IPS-18c (cell line): ENCODE measurements at regions not wholly inside any gene's neighbourhood (a gene's known extent, or its start where the extent isn't known, plus 50 kb on each side); places are given as distances from the start of the nearest gene placed in this dataset.
A peak's percentile ranks its signal among the peaks of the same experiment; 100 is the strongest.
"Not testable (repeated sequence)": the region's sequence is repeated elsewhere in the genome, so short reads cannot be mapped to it uniquely, and the experiment has no call there.

ENCODE experiments used
- H3K4me3 ChIP-seq: 2 replicates; pipeline ENCODE4 v1.7.0; 2013; ENCODE audit warnings: low read depth, mild to moderate bottlenecking, low read length, moderate library complexity; ENCODE audit not compliant: insufficient read depth
- H3K9me3 ChIP-seq: one replicate; pipeline ENCODE4 v1.6.1; 2013; ENCODE audit warnings: mild to moderate bottlenecking, low read length, moderate library complexity; ENCODE audit not compliant: control insufficient read depth, insufficient read depth

GRCh38 chr10:84571146-84571545 is 242.8 kb downstream of the CCSER2 start:
- no peaks in the 10 kb centered on the region for H3K9me3 ChIP-seq
- H3K4me3 ChIP-seq = no peak overlapping the region

DNA sequence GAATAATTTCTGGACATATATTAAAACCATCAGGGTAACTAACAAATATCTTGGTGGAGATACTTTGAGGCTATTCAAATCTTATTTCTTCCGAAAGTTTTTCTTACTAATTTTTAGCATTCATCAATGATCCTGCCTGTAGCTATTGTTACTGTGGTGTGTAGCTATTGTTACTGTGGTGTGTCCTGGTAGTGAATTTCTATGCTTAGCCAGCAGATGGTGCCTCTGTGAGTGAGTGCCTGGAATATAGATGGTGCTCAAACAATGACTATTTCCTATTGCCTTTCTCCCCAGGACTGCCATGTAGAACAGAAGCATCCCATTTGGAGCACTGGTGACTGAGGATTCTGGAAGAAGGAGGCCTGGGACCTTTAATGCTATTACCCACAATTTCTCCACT is 245.7 kb downstream of the CCSER2 start:
- Histone ChIP-seq H3K4me3 (no peak overlapping the region), H3K9me3 (no peaks in the 10 kb centered on the region)

DNA sequence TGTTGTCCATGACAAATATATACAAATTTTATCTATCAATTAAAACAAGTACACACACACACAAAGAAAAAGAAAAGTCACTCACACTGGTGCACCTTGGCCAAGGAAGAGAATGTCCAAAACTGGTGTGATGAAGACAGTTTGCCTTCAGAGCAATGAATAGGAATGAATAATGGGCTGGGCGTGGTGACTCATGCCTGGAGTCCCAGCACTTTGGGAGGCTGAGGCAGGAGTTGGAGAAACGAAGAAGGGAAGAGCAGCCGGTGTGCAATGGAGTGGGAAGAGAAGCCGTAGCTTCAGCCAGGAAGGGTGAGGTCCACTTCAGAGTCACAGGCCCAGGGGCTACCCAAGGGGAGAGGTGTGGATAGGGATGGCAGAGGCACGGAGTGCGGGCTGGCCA is 253.6 kb downstream of the CCSER2 start:
- H3K4me3 ChIP-seq = no peak overlapping the region
- H3K9me3 ChIP-seq = no peaks in the 10 kb centered on the region

GRCh38 chr10:84583501-84583900 is 255.1 kb downstream of the CCSER2 start:
- H3K9me3 ChIP-seq = no peaks in the 10 kb centered on the region

DNA sequence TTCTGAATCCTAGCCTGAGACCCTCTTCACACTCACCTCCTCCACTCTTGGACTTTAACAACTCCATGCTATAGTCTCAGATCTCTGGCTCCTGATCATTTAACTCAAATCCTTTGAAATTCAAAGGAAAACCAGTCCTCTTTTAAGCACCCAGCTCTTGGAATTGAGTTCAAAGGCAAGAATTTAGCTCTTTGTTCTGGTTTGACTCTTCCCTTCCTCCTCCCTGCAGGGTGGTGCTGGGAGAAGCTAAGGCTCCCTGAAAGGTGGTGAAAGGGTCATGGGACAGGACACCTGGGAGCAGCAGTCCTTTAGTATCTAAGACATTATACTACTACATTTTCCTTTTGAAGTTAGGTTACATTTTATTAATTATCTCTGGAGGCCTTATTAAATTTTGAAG is 259.4 kb downstream of the CCSER2 start:
- no peaks in the 10 kb centered on the region for H3K9me3 ChIP-seq
- no peak overlapping the region for H3K4me3 ChIP-seq

More at GRCh38 chr10:84583501-84583900, 255.1 kb downstream of the CCSER2 start:
- H3K4me3 ChIP-seq = no peak overlapping the region

DNA sequence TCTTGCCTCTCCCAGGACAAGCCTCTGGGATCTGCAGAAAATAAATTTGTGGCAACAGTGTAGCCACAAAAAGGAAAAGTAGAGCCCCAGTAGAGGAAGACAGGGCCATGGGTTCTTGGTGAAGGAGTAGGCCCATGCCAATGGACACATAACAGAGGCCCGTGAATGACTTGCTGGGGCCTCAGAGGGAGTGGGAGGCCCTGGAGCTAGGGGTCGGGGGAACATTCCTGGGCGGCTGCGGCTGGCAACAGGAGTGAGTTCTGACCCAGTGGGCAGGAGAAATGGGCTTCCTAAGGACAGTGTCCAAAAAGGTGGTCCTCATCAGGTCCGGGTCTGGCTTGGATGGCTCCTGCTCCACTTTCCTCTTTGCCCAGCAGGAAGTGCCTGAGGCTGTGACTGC is 260.0 kb downstream of the CCSER2 start:
- Histone ChIP-seq H3K9me3 (no peaks in the 10 kb centered on the region), H3K4me3 (no peak overlapping the region)

DNA sequence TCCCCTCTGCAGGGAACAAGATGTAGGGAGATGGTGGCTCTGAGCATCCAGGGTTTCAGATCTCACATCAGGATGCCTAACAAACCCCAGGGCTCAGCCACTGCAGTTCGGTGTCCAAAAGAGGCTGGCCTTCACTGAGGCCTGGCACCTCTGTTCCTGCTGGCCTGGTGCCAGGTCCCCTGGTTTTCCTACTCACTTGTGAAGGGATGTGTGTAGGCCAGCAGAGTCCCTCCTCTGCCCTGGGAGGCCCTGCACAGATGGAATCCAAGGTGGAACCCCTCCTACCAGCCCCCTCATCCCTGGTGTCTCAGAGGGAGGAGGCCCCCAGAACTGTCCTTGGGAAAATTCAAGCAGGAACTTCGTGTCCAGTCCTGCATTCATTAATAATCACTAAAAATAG is 260.6 kb downstream of the CCSER2 start:
- H3K9me3 ChIP-seq = no peaks in the 10 kb centered on the region

GRCh38 chr10:84589526-84590205 is 261.3 kb downstream of the CCSER2 start:
- Histone ChIP-seq H3K4me3 (no peak overlapping the region), H3K9me3 (no peaks in the 10 kb centered on the region)

More for the DNA sequence above, 260.6 kb downstream of the CCSER2 start:
- H3K4me3 ChIP-seq = no peak overlapping the region

DNA sequence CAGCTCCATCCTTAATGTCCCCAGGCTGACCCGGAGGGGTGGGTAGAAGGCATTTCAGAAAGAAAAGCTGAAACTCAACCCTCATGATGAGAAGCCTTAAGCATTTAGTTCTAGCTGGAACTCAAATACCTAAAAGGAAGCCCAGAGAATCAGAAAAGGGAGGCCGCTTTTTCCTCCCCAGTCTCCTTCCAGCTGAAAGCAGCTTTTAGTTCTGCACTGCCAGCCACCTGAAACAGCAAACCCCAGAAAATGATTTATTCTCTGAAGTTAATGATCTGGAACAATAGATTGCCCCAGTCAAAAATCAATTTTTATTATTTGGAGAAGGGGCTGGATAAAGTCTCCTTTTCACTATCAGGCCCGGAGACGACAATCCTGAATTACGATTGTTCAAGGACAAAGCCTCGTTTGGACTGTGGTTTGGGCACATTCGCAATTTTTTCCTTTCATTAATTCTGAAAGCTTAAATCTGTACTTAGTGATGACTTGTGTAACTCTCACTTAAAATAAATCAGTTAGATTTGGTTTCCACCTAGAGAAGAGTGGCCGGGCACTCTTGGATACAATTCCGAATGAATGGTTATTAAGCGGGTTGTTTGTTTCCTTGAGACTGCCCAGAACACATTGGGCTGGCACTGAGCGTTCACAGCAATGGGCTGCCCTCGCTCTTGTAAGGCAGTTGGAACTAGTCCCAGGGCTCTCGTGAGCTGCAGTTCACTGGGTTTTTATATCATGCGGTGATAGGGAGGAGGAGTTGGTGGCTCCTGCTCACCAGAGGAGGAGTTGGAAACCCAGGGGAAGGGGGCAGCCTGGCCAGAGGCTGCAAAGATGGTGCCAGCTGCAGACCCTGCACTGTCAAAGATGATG is 262.2 kb downstream of the CCSER2 start:
- no peaks in the 10 kb centered on the region for H3K9me3 ChIP-seq
- no peak overlapping the region for H3K4me3 ChIP-seq

GRCh38 chr10:84593506-84593905 is 265.1 kb downstream of the CCSER2 start:
- Histone ChIP-seq H3K9me3 (no peaks in the 10 kb centered on the region), H3K4me3 (no peak overlapping the region)

GRCh38 chr10:84596585-84596984 is 268.2 kb downstream of the CCSER2 start:
- Histone ChIP-seq H3K4me3 (no peak overlapping the region), H3K9me3 (no peaks in the 10 kb centered on the region)

DNA sequence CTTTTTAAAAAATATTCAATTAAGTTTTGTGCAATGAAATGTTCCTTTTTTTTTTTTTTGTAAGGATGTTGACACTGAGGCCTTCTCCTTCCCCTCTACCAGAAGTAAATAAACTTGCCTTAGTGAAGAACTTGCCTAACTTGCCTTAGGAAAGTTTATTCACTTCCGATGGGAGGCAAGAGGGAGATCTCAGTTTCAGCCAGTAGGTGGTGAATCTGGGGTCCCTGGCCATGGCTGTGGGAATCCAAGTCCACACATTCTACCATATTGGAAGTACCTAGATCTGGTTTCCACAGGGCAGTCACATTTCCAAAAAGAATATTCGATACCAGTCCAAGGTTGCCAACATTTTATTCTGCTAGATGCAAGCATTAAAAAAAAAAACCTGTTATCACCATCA is 270.9 kb downstream of the CCSER2 start:
- Histone ChIP-seq H3K4me3 (no peak overlapping the region), H3K9me3 (no peaks in the 10 kb centered on the region)

- Histone ChIP-seq H3K4me3 (no peak overlapping the region), H3K9me3 (no peaks in the 10 kb centered on the region)
These were observed 272.6 kb downstream of the CCSER2 start for GRCh38 chr10:84600947-84601346.

DNA sequence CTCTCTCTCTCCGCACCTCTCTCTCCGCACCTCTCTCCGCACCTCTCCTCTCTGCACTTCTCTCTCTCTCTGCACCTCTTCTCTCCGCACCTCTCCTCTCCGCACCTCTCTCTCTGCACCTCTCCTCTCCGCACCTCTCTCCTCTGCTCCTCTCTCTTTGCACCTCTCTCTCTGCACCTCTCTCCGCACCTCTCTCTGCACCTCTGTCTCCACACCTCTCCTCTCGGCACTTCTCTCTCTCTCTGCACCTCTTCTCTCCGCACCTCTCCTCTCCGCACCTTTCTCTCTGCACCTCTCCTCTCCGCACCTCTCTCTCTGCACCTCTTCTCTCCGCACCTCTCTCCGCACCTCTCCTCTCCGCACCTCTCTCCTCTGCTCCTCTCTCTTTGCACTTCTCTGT is 274.2 kb downstream of the CCSER2 start:
- not testable (repeated sequence) for H3K9me3 ChIP-seq
- peak overlapping the region; percentile 25; the same call in 1 of the 2 replicates for H3K4me3 ChIP-seq

DNA sequence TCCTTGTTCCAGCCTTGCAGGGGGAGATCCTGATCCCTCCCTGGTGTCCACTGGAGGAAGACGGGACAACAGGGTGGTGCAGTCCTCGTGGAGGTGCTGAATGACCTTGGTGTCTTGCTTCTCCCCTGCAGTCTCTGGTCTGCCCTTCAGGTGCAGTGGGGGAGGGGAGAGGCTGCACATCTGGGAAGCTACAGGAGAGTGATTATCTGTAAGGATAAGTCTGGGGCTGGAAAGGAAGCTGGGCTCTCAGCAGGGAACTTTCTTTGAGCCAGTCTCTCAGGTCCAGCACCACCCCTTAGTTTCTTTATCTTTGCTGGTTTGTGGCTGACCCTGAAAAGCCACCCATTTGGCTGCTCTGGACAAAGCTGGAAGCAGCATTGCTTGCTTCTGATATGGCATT is 275.6 kb downstream of the CCSER2 start:
- no peaks in the 10 kb centered on the region for H3K9me3 ChIP-seq
- H3K4me3 ChIP-seq = no peak overlapping the region

- Histone ChIP-seq H3K9me3 (no peaks in the 10 kb centered on the region), H3K4me3 (no peak overlapping the region)
These were observed 277.4 kb downstream of the CCSER2 start for GRCh38 chr10:84605802-84606201.

- Histone ChIP-seq H3K9me3 (no peaks in the 10 kb centered on the region), H3K4me3 (no peak overlapping the region)
These were observed 278.0 kb downstream of the CCSER2 start for GRCh38 chr10:84606428-84606827.

DNA sequence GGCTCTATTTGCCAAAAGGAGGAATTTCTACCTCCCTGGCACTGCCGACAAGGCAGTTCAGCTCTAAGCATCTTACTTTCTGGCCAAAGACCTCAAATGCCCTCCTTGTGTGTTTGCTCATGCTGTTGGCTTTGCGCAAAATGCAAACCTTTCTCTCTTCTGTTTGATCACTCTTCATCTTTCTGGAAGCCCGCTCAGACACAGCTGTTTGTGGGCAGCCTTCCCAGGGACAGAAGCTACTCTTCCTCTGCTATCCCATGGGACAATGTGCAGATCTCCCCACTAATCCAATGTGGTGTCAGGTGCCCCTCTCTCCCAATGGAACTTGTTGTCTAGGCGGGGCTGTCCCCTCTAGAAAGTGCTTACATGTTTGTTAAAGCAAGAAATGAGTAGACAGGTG is 278.7 kb downstream of the CCSER2 start:
- H3K4me3 ChIP-seq = no peak overlapping the region
- no peaks in the 10 kb centered on the region for H3K9me3 ChIP-seq
